ENCODE measurements at regions not wholly inside any gene's neighbourhood (a gene's known extent, or its start where the extent isn't known, plus 50 kb on each side); places are given as distances from the start of the nearest gene placed in this dataset.

DNA sequence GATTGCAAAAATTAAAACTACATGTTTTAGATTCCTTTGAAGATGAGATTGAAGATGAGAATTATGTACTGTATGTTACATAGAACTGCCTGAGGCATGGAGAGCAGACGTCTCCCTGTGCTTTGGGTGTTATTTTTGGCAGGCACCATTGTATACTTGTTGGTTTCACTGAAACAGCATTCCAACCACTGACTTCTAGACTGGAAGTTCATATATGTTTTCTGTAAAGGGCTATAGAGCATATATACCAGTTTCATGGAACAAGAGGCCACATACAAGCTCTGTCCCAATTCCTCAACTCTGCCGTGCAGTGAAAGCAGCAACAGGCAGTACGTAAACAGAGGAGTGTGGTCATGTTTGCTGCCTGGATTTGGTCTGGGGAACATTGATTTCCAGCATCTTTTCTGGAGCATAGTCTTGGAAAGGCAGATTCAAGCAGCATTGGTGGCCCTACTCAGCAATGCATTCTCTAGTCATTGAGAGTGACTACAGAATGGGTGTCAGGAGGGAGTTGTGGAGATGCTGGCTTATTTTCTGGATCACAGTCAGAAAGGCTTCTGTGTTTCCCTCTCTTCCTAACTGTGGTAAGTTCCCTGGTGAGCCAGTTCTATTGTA is 57.6 kb upstream of the CNTN1 start:
- no peak overlapping the region for H3K27ac ChIP-seq (ENCODE audit: low read depth)
- no peaks in the 10 kb centered on the region for H3K27me3 ChIP-seq (ENCODE audit: insufficient read depth)
- no peak for ATAC-seq
- no peaks in the 10 kb centered on the region for H3F3A ChIP-seq (replicated peaks; ENCODE audit: low read depth)
- H4K20me1 ChIP-seq (replicated peaks; ENCODE audit: insufficient read depth) = no peaks in the 10 kb centered on the region
- peaks cover 11% of the 10 kb centered on the region; the same call in 2 of the 3 replicates for H3K9me3 Mint-ChIP-seq
- no peak for DNase-seq (ENCODE audit: low spot score)
- no peak overlapping the region for H3K27ac Mint-ChIP-seq
- no peak overlapping the region for H3K4me3 Mint-ChIP-seq
- H3K9me2 ChIP-seq (ENCODE audit: insufficient read depth) = 0 out of 2 replicates have a peak, but pooled peaks cover 8% of the 10 kb centered on the region
- H3K4me1 ChIP-seq (ENCODE audit: insufficient read depth) = no peaks in the 10 kb centered on the region
- H3K4me1 Mint-ChIP-seq = no peaks in the 10 kb centered on the region
- no peaks in the 10 kb centered on the region for H3K36me3 Mint-ChIP-seq (ENCODE audit: low read depth)
- no peaks in the 10 kb centered on the region for H3K36me3 ChIP-seq (ENCODE audit: insufficient read depth)
- no peak overlapping the region for H3K4me3 ChIP-seq
- no peaks in the 10 kb centered on the region for H3K27me3 Mint-ChIP-seq (ENCODE audit: insufficient read depth, low read depth, poor library complexity)
- no peaks in the 10 kb centered on the region for H3K79me2 ChIP-seq (replicated peaks; ENCODE audit: insufficient read depth)
- no peak overlapping the region for H3K4me2 ChIP-seq
- H2AFZ ChIP-seq = peak overlapping the region; percentile 56; the same call in 1 of the 2 replicates
- no peak for TF ChIP-seq ZNF331 (CRISPR knock-in tag; IDR thresholded peaks at IDR 0.05; ENCODE audit: low read depth)
- no peak for TF ChIP-seq CREB1 (CRISPR knock-in tag; IDR thresholded peaks at IDR 0.05; ENCODE audit: low read depth)
- no peak for TF ChIP-seq JUNB (IDR thresholded peaks at IDR 0.05; ENCODE audit: unreplicated experiment)
- no peak for TF ChIP-seq EZH2phosphoT487 (IDR thresholded peaks at IDR 0.05; ENCODE audit: unreplicated experiment)
- TF ChIP-seq, protein P1, sequence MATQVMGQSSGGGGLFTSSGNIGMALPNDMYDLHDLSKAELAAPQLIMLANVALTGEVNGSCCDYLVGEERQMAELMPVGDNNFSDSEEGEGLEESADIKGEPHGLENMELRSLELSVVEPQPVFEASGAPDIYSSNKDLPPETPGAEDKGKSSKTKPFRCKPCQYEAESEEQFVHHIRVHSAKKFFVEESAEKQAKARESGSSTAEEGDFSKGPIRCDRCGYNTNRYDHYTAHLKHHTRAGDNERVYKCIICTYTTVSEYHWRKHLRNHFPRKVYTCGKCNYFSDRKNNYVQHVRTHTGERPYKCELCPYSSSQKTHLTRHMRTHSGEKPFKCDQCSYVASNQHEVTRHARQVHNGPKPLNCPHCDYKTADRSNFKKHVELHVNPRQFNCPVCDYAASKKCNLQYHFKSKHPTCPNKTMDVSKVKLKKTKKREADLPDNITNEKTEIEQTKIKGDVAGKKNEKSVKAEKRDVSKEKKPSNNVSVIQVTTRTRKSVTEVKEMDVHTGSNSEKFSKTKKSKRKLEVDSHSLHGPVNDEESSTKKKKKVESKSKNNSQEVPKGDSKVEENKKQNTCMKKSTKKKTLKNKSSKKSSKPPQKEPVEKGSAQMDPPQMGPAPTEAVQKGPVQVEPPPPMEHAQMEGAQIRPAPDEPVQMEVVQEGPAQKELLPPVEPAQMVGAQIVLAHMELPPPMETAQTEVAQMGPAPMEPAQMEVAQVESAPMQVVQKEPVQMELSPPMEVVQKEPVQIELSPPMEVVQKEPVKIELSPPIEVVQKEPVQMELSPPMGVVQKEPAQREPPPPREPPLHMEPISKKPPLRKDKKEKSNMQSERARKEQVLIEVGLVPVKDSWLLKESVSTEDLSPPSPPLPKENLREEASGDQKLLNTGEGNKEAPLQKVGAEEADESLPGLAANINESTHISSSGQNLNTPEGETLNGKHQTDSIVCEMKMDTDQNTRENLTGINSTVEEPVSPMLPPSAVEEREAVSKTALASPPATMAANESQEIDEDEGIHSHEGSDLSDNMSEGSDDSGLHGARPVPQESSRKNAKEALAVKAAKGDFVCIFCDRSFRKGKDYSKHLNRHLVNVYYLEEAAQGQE (IDR thresholded peaks at IDR 0.05; ENCODE audit: unreplicated experiment) = no peak

DNA sequence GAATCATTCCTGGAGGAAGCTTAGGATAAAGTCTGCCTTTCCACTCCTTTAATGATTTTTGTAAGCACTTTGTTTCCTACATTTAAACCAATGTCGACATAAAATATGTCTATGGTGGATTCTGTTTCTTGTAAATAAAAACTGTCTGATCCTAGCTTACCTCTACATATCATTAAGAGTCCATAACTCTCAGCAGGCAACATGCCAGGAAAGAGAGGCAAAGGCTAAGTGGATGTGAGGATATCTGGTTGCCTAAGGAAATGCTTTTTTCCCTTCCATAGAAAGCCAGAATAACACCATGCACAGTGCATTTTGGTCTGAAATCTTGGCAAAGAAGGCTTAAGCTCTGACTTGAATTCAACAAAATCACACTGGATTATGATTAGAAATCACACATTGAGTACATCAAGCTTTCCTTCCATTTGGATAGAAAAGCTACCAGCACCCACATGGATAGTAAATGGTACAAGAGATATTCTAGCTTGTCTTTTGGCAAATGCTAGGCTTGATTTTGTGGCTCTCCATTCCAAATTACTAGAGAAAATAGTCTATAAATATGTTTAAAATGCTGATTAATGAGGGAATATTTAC is 57.0 kb upstream of the CNTN1 start:
- no peak overlapping the region for H3K27ac Mint-ChIP-seq
- Histone ChIP-seq H3K79me2 (replicated peaks; ENCODE audit: insufficient read depth) (no peaks in the 10 kb centered on the region), H3K9me2 (ENCODE audit: insufficient read depth) (0 out of 2 replicates have a peak, but pooled peaks cover 8% of the 10 kb centered on the region), H3K4me1 (ENCODE audit: insufficient read depth) (no peaks in the 10 kb centered on the region), H3K4me2 (no peak overlapping the region), H4K20me1 (replicated peaks; ENCODE audit: insufficient read depth) (no peaks in the 10 kb centered on the region), H3K27me3 (ENCODE audit: insufficient read depth) (no peaks in the 10 kb centered on the region), H3K4me3 (no peak overlapping the region), H3F3A (replicated peaks; ENCODE audit: low read depth) (no peaks in the 10 kb centered on the region), H3K36me3 (ENCODE audit: insufficient read depth) (no peaks in the 10 kb centered on the region), H3K27ac (ENCODE audit: low read depth) (no peak overlapping the region), H2AFZ (0 out of 2 replicates have a peak overlapping the region, but pooled peaks have one; percentile 56)
- no peaks in the 10 kb centered on the region for H3K4me1 Mint-ChIP-seq
- DNase-seq (ENCODE audit: low spot score) (no peak), ATAC-seq (no peak)
- no peaks in the 10 kb centered on the region for H3K36me3 Mint-ChIP-seq (ENCODE audit: low read depth)
- H3K9me3 Mint-ChIP-seq = peaks cover 14% of the 10 kb centered on the region; the same call in 2 of the 3 replicates
- H3K27me3 Mint-ChIP-seq (ENCODE audit: insufficient read depth, low read depth, poor library complexity) = no peaks in the 10 kb centered on the region
- no peak overlapping the region for H3K4me3 Mint-ChIP-seq
- TF ChIP-seq EZH2phosphoT487 (IDR thresholded peaks at IDR 0.05; ENCODE audit: unreplicated experiment) (no peak), JUNB (IDR thresholded peaks at IDR 0.05; ENCODE audit: unreplicated experiment) (no peak), NANOG (IDR thresholded peaks at IDR 0.05; ENCODE audit: borderline replicate concordance) (no peak), ZNF331 (CRISPR knock-in tag; IDR thresholded peaks at IDR 0.05; ENCODE audit: low read depth) (no peak), CREB1 (CRISPR knock-in tag; IDR thresholded peaks at IDR 0.05; ENCODE audit: low read depth) (no peak)
- TF ChIP-seq, protein P2, sequence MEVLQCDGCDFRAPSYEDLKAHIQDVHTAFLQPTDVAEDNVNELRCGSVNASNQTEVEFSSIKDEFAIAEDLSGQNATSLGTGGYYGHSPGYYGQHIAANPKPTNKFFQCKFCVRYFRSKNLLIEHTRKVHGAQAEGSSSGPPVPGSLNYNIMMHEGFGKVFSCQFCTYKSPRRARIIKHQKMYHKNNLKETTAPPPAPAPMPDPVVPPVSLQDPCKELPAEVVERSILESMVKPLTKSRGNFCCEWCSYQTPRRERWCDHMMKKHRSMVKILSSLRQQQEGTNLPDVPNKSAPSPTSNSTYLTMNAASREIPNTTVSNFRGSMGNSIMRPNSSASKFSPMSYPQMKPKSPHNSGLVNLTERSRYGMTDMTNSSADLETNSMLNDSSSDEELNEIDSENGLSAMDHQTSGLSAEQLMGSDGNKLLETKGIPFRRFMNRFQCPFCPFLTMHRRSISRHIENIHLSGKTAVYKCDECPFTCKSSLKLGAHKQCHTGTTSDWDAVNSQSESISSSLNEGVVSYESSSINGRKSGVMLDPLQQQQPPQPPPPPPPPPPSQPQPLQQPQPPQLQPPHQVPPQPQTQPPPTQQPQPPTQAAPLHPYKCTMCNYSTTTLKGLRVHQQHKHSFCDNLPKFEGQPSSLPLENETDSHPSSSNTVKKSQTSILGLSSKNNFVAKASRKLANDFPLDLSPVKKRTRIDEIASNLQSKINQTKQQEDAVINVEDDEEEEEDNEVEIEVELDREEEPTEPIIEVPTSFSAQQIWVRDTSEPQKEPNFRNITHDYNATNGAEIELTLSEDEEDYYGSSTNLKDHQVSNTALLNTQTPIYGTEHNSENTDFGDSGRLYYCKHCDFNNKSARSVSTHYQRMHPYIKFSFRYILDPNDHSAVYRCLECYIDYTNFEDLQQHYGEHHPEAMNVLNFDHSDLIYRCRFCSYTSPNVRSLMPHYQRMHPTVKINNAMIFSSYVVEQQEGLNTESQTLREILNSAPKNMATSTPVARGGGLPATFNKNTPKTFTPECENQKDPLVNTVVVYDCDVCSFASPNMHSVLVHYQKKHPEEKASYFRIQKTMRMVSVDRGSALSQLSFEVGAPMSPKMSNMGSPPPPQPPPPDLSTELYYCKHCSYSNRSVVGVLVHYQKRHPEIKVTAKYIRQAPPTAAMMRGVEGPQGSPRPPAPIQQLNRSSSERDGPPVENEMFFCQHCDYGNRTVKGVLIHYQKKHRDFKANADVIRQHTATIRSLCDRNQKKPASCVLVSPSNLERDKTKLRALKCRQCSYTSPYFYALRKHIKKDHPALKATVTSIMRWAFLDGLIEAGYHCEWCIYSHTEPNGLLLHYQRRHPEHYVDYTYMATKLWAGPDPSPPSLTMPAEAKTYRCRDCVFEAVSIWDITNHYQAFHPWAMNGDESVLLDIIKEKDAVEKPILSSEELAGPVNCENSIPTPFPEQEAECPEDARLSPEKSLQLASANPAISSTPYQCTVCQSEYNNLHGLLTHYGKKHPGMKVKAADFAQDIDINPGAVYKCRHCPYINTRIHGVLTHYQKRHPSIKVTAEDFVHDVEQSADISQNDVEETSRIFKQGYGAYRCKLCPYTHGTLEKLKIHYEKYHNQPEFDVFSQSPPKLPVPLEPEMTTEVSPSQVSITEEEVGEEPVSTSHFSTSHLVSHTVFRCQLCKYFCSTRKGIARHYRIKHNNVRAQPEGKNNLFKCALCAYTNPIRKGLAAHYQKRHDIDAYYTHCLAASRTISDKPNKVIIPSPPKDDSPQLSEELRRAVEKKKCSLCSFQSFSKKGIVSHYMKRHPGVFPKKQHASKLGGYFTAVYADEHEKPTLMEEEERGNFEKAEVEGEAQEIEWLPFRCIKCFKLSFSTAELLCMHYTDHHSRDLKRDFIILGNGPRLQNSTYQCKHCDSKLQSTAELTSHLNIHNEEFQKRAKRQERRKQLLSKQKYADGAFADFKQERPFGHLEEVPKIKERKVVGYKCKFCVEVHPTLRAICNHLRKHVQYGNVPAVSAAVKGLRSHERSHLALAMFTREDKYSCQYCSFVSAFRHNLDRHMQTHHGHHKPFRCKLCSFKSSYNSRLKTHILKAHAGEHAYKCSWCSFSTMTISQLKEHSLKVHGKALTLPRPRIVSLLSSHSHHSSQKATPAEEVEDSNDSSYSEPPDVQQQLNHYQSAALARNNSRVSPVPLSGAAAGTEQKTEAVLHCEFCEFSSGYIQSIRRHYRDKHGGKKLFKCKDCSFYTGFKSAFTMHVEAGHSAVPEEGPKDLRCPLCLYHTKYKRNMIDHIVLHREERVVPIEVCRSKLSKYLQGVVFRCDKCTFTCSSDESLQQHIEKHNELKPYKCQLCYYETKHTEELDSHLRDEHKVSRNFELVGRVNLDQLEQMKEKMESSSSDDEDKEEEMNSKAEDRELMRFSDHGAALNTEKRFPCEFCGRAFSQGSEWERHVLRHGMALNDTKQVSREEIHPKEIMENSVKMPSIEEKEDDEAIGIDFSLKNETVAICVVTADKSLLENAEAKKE (CRISPR knock-in tag; IDR thresholded peaks at IDR 0.05) = no peak
- TF ChIP-seq, protein P3, sequence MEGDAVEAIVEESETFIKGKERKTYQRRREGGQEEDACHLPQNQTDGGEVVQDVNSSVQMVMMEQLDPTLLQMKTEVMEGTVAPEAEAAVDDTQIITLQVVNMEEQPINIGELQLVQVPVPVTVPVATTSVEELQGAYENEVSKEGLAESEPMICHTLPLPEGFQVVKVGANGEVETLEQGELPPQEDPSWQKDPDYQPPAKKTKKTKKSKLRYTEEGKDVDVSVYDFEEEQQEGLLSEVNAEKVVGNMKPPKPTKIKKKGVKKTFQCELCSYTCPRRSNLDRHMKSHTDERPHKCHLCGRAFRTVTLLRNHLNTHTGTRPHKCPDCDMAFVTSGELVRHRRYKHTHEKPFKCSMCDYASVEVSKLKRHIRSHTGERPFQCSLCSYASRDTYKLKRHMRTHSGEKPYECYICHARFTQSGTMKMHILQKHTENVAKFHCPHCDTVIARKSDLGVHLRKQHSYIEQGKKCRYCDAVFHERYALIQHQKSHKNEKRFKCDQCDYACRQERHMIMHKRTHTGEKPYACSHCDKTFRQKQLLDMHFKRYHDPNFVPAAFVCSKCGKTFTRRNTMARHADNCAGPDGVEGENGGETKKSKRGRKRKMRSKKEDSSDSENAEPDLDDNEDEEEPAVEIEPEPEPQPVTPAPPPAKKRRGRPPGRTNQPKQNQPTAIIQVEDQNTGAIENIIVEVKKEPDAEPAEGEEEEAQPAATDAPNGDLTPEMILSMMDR (conservative IDR thresholded peaks at IDR 0.05; ENCODE audit: low read depth in 2 of 2) = no peak

All from GM23338 (cell line).